ENCODE measurements at regions not wholly inside any gene's neighbourhood (a gene's known extent, or its start where the extent isn't known, plus 50 kb on each side); places are given as distances from the start of the nearest gene placed in this dataset.

DNA sequence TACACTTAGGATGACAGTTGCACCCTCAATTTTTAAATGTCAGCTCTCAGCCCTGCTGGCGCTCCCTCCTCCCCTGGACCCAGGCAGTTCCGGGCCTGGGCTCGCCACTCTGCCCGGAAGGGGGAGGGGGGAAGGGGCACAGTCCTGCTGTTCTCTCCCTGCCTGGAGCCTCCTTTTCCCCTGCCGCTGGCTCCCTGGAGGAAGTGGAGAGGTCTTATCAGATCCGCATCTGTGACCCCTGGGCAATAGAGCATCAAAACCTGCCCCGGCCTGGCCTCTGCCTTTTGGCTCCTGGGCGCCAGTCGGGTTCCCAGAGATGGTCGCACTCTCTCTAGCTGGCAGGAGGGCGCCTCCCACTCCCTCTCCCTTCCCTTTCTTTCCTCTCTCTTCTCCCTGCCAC lies 149.3 kb downstream of the IRF8 start:
- no peaks in the 10 kb centered on the region; the same call in 1 of the 2 replicates for H3K36me3 ChIP-seq (ENCODE audit: control insufficient read depth, insufficient read depth, low read length)
- H3K4me3 ChIP-seq (ENCODE audit: low read length): no peak overlapping the region
- H3K27me3 ChIP-seq (ENCODE audit: control insufficient read depth, insufficient read depth, low read length): no peaks in the 10 kb centered on the region
- no CpG with 5 or more reads among the region's 11 CpGs for WGBS (ENCODE audit: insufficient coverage, insufficient read length)
- H3K27ac ChIP-seq (ENCODE audit: low read length): no peak overlapping the region
- H3K9me3 ChIP-seq (ENCODE audit: control insufficient read depth, insufficient read depth, low read length): no peaks in the 10 kb centered on the region
- peaks cover 3% of the 10 kb centered on the region for H3K4me1 ChIP-seq (ENCODE audit: control insufficient read depth, insufficient read depth, low read length)
- DNase-seq (ENCODE audit: low read depth, low spot score): no peak

DNA sequence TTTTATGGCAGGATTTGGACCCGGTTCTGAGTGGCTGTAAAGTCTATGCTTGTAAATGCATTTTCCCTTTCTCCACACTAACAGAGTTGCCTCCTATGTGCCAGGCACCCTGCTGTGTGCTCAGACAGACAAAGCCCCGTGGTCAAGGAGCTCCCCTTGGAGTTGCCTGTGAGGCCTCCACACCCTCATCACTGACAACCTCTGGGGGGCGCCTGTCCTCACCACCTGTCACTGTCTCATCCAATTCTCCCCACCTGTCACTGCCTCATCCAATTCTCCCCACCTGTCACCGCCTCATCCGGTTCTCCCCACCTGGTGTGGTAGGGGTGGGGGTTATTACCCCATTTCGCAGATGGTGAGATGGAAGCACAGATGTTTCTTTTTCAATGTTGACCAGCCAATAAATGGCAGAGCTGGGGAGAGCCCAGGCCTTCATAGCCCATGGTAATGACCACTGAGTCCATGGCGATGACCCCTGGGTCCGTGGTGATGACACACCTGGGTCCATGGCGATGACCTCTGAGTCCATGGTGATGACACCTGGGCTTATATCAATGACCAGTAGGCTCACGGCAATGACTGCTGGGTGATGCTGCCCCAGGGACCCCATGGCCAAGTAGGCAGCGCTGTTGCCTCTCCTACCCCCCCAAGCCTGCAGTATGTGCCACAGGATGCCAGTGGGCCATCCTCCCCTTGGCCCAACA lies 150.1 kb downstream of the IRF8 start:
- Histone ChIP-seq H3K4me1 (ENCODE audit: control insufficient read depth, insufficient read depth, low read length) (peaks cover 2% of the 10 kb centered on the region), H3K4me3 (ENCODE audit: low read length) (no peak overlapping the region), H3K27me3 (ENCODE audit: control insufficient read depth, insufficient read depth, low read length) (no peaks in the 10 kb centered on the region), H3K36me3 (ENCODE audit: control insufficient read depth, insufficient read depth, low read length) (no peaks in the 10 kb centered on the region; the same call in 1 of the 2 replicates), H3K27ac (ENCODE audit: low read length) (no peak overlapping the region), H3K9me3 (ENCODE audit: control insufficient read depth, insufficient read depth, low read length) (no peaks in the 10 kb centered on the region)
- no CpG with 5 or more reads among the region's 11 CpGs for WGBS (ENCODE audit: insufficient coverage, insufficient read length)
- no peak for DNase-seq (ENCODE audit: low read depth, low spot score)

DNA sequence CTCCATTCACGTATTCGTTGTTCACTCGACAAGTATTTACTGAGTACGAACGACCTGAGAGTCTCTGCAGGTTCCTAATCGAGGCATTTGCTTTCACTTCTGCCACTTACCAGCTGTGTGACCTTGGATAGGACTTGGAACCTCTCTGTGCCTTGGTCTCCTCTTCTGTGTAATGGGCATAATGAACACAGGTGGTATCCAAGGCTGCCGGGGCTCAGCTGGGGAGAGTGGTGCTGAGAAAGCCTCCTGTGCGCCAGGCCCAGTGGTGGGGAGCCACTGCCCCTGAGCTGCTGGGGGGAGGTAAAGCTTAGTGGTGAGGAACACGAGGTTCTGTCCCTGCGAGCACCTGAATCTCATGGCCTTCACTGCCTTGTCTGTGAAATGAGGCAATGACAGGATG lies 150.7 kb downstream of the IRF8 start:
- H3K4me1 ChIP-seq (ENCODE audit: control insufficient read depth, insufficient read depth, low read length): 0 out of 2 replicates have a peak, but pooled peaks cover 2% of the 10 kb centered on the region
- H3K27me3 ChIP-seq (ENCODE audit: control insufficient read depth, insufficient read depth, low read length): no peaks in the 10 kb centered on the region
- H3K4me3 ChIP-seq (ENCODE audit: low read length): no peak overlapping the region
- DNase-seq (ENCODE audit: low read depth, low spot score): no peak
- H3K27ac ChIP-seq (ENCODE audit: low read length): no peak overlapping the region
- no peaks in the 10 kb centered on the region for H3K9me3 ChIP-seq (ENCODE audit: control insufficient read depth, insufficient read depth, low read length)
- H3K36me3 ChIP-seq (ENCODE audit: control insufficient read depth, insufficient read depth, low read length): no peaks in the 10 kb centered on the region; the same call in 1 of the 2 replicates
- WGBS (ENCODE audit: insufficient coverage, insufficient read length): no CpG with 5 or more reads among the region's 10 CpGs

DNA sequence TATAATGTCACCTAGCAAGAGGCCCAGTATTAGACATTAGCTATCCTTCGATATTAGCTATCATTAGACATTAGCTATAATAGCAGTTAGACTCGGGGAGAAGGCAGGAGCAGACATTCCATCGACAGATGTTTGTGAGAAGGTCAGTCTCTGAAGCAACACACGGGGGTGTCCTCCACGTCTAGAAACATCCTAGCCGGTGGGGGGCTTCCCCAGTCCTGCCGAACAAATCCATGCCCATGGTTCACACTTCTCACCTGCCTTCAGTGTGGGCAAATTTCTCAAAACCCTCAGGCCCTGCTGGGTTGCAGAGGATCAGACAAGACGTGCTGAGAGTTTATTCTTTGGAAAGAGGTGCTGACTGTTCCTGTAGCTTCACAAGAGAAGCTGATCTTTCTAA lies 151.1 kb downstream of the IRF8 start:
- H3K36me3 ChIP-seq (ENCODE audit: control insufficient read depth, insufficient read depth, low read length): no peaks in the 10 kb centered on the region; the same call in 1 of the 2 replicates
- DNase-seq (ENCODE audit: low read depth, low spot score): no peak
- H3K4me3 ChIP-seq (ENCODE audit: low read length): no peak overlapping the region
- H3K4me1 ChIP-seq (ENCODE audit: control insufficient read depth, insufficient read depth, low read length): 0 out of 2 replicates have a peak, but pooled peaks cover 2% of the 10 kb centered on the region
- no CpG with 5 or more reads among the region's 8 CpGs for WGBS (ENCODE audit: insufficient coverage, insufficient read length)
- no peaks in the 10 kb centered on the region for H3K9me3 ChIP-seq (ENCODE audit: control insufficient read depth, insufficient read depth, low read length)
- H3K27me3 ChIP-seq (ENCODE audit: control insufficient read depth, insufficient read depth, low read length): no peaks in the 10 kb centered on the region
- H3K27ac ChIP-seq (ENCODE audit: low read length): no peak overlapping the region

DNA sequence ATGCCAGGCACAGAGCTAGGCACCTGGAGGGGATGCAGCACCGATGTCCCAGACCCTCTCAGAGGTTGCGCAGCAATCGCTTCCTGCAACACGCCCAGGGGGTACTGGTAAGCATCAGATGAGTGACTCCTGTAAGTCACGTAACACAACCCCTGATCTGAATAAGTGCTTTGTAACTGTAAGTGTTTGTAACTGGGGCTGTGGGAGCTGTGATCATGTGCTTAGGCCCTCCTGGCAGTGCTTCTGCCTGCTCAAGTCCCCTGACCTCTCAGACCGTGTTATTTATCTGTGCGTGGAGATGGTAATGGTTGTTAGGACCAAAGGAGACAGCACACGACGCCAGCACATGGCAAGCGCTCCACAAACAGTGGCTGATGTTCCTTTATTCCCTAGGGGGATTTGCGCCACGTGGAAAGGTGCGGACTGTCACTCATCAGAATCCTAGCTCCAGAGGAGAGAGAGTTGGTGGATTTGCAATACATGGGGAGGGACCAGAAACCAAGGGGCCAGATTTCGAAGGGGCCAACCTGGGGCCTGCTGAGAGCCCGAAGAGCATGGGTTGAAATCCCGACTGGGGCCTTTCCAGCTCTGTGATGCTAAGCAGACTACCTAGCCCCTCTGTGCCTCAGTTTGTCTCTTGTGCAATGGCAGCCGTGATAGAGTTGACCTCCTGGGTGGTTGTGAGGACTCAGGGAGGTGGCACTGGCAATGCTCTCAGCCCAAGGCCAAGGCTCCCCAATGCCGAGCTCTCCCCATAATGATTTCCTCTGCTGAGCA lies 151.8 kb downstream of the IRF8 start:
- Histone ChIP-seq H3K27me3 (ENCODE audit: control insufficient read depth, insufficient read depth, low read length) (no peaks in the 10 kb centered on the region), H3K27ac (ENCODE audit: low read length) (no peak overlapping the region), H3K9me3 (ENCODE audit: control insufficient read depth, insufficient read depth, low read length) (no peaks in the 10 kb centered on the region), H3K4me1 (ENCODE audit: control insufficient read depth, insufficient read depth, low read length) (0 out of 2 replicates have a peak, but pooled peaks cover 2% of the 10 kb centered on the region), H3K36me3 (ENCODE audit: control insufficient read depth, insufficient read depth, low read length) (no peaks in the 10 kb centered on the region), H3K4me3 (ENCODE audit: low read length) (no peak overlapping the region)
- WGBS (ENCODE audit: insufficient coverage, insufficient read length): no CpG with 5 or more reads among the region's 18 CpGs
- no peak for DNase-seq (ENCODE audit: low read depth, low spot score)

DNA sequence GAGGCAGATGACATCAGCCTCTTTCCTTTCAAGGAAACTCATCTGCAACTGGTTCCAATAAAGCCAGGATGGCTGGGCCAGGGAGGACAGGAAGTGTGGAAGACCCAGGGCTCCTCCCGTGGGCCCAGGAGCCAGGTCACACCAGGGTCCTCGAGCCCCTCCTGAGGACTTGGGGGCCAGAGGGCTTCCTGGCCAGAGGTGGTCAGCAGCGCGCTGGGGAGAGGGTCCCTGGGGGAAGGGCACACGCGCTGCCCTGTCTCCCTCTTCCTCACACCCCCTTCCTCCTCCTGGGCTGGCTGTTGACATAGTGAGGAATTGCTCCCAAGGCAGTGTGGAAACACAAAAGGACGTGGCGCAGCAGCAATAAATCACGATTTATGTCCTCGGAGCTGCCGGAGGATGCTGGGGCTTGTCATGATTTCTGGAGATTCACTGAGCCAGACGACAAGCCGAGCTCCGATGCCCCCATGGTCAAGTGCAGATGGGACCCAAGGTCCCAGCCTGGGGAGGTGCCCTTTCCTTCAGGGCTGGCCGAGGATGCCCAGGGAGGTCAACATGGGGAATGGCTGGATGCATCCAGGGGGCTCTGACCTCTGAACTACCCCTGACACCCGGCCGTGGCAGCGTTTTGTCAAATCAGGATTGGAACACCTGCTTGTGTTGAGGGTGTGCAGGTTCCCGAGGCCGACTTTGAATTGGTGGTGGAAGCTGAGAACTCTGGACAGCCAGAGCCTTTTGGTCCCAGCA lies 152.6 kb downstream of the IRF8 start:
- Histone ChIP-seq H3K9me3 (ENCODE audit: control insufficient read depth, insufficient read depth, low read length) (no peaks in the 10 kb centered on the region), H3K36me3 (ENCODE audit: control insufficient read depth, insufficient read depth, low read length) (no peaks in the 10 kb centered on the region), H3K27ac (ENCODE audit: low read length) (no peak overlapping the region), H3K27me3 (ENCODE audit: control insufficient read depth, insufficient read depth, low read length) (no peaks in the 10 kb centered on the region), H3K4me1 (ENCODE audit: control insufficient read depth, insufficient read depth, low read length) (0 out of 2 replicates have a peak, but pooled peaks cover 2% of the 10 kb centered on the region), H3K4me3 (ENCODE audit: low read length) (no peak overlapping the region)
- DNase-seq (ENCODE audit: low read depth, low spot score): no peak
- WGBS (ENCODE audit: insufficient coverage, insufficient read length): no CpG with 5 or more reads among the region's 20 CpGs

DNA sequence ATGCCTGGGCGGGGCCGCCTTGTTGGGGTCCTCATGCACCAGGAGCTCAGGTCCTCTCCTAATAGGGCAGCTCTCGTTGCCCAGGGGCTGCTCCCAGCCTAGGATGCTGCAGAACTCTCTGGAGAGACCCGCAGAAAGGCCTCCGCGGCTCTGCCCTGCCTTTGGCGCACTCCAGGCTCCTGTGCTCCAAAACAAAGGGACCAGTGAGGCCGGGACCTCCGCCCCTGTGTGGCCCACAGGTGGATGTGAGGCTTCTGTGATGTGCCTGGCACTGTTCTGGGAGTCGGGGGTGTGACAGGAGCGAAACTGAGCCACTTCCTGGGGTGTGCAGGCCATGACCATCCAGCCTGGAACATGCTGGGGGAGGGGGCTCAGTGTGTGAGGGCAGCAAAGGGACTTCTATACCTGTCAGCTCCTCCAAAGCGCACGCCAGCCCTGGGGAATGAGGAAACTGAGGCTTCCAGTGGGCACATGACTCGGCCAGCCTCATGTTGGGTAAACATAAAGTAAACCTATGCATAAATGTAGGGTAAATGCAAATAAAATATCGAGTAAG lies 153.2 kb downstream of the IRF8 start:
- 0 out of 2 replicates have a peak, but pooled peaks cover 2% of the 10 kb centered on the region for H3K4me1 ChIP-seq (ENCODE audit: control insufficient read depth, insufficient read depth, low read length)
- no peak for DNase-seq (ENCODE audit: low read depth, low spot score)
- WGBS (ENCODE audit: insufficient coverage, insufficient read length): no CpG with 5 or more reads among the region's 15 CpGs
- H3K4me3 ChIP-seq (ENCODE audit: low read length): no peak overlapping the region
- no peaks in the 10 kb centered on the region for H3K27me3 ChIP-seq (ENCODE audit: control insufficient read depth, insufficient read depth, low read length)
- no peaks in the 10 kb centered on the region for H3K36me3 ChIP-seq (ENCODE audit: control insufficient read depth, insufficient read depth, low read length)
- no peaks in the 10 kb centered on the region for H3K9me3 ChIP-seq (ENCODE audit: control insufficient read depth, insufficient read depth, low read length)
- no peak overlapping the region for H3K27ac ChIP-seq (ENCODE audit: low read length)

DNA sequence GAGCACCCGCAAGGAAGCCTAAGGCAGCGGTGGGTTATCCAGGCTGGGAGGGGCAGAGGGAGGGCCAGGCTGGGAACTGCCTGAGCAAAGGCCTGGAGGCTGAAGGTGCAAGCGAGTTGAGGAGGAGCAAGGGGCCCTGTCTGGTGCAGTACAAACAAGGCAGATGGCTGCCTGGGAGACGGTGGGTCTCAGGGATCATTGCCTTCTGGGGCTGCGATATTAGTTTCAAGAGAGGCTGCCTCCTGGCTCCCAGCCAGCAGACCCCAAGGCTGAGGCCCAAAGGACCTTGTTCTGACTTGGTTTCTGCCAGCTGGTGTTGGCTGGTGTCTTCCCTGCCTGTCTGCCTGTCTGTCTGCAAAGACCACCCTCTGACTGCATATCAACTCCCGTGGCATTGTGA lies 154.0 kb downstream of the IRF8 start:
- DNase-seq (ENCODE audit: low read depth, low spot score): no peak
- WGBS (ENCODE audit: insufficient coverage, insufficient read length): no CpG with 5 or more reads among the region's 6 CpGs
- H3K4me1 ChIP-seq (ENCODE audit: control insufficient read depth, insufficient read depth, low read length): 0 out of 2 replicates have a peak, but pooled peaks cover 2% of the 10 kb centered on the region
- no peak overlapping the region for H3K27ac ChIP-seq (ENCODE audit: low read length)
- H3K27me3 ChIP-seq (ENCODE audit: control insufficient read depth, insufficient read depth, low read length): no peaks in the 10 kb centered on the region
- no peaks in the 10 kb centered on the region for H3K36me3 ChIP-seq (ENCODE audit: control insufficient read depth, insufficient read depth, low read length)
- H3K9me3 ChIP-seq (ENCODE audit: control insufficient read depth, insufficient read depth, low read length): no peaks in the 10 kb centered on the region
- no peak overlapping the region for H3K4me3 ChIP-seq (ENCODE audit: low read length)

DNA sequence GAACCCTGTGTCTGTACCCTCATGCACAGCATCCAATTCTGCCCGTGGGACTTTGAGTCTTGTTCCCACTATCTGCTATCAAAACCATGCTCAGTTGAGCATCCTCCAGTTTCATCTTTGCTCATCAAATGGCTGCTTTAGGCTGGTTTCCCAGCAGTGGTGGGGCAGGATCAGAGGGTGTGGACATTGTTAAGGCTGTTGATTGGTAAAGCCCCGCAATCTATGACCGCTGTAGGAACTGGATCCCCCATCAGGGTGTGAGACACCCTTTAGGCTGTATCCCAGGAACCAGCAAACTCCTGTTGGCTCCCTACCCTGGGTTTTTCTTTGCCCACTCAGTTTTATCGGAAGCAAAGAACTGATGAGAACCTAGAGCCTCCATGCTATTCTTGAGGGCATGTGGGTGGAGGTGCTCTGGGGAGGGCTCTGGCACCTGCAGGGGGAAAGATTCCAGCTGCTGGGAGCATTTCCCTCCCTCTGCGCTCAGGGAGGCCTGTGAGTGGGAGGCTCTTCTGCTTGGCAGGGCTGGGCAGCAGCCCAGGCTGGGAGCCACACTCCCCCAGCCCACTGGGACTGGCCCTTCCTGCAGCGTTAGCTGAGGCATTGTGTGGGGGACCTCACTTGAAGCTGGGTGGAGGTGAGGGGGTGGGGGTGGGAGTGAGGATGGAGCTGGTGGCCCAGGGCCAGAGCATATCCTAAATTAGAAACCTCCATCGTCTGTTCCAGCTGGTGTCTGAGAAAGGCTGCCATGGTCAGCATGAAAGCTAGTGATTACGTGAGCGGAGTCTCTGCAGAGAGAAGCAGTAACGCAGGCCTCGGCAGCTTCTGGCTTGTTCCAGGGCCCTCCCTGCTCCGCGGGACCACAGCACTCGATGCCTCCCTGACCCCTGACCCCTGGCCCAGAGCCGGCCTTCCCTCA lies 160.6 kb downstream of the IRF8 start:
- Histone ChIP-seq H3K27me3 (ENCODE audit: control insufficient read depth, insufficient read depth, low read length) (no peaks in the 10 kb centered on the region), H3K27ac (ENCODE audit: low read length) (no peak overlapping the region), H3K4me1 (ENCODE audit: control insufficient read depth, insufficient read depth, low read length) (no peaks in the 10 kb centered on the region), H3K9me3 (ENCODE audit: control insufficient read depth, insufficient read depth, low read length) (no peaks in the 10 kb centered on the region), H3K36me3 (ENCODE audit: control insufficient read depth, insufficient read depth, low read length) (no peaks in the 10 kb centered on the region), H3K4me3 (ENCODE audit: low read length) (no peak overlapping the region)
- no peak for DNase-seq (ENCODE audit: low read depth, low spot score)
- WGBS (ENCODE audit: insufficient coverage, insufficient read length): no CpG with 5 or more reads among the region's 15 CpGs
